ENCODE measurements at regions not wholly inside any gene's neighbourhood (a gene's known extent, or its start where the extent isn't known, plus 50 kb on each side); places are given as distances from the start of the nearest gene placed in this dataset.

GRCh38 chr13:84934911-84935310 is 864.3 kb downstream of the SLITRK6 start:
- DNase-seq, result no peak

- no peak for DNase-seq
Observed at GRCh38 chr13:84933797-84934196, 865.4 kb downstream of the SLITRK6 start.

- no peak for DNase-seq
Observed at GRCh38 chr13:84931264-84931663, 868.0 kb downstream of the SLITRK6 start.

- no peak for DNase-seq
Observed at GRCh38 chr13:84927442-84928169, 871.6 kb downstream of the SLITRK6 start.

- no peak for DNase-seq
Observed at GRCh38 chr13:84925443-84925842, 873.8 kb downstream of the SLITRK6 start.

GRCh38 chr13:84923831-84924230 is 875.4 kb downstream of the SLITRK6 start:
- DNase-seq, result no peak

- DNase-seq, result peak; percentile 34
Observed at GRCh38 chr13:84917252-84917878, 881.9 kb downstream of the SLITRK6 start.

- no peak for DNase-seq
Observed at GRCh38 chr13:84912720-84913119, 886.5 kb downstream of the SLITRK6 start.

- DNase-seq, result no peak
Observed at GRCh38 chr13:84910423-84910822, 888.8 kb downstream of the SLITRK6 start.

GRCh38 chr13:84903391-84903790 is 895.8 kb downstream of the SLITRK6 start:
- DNase-seq, result no peak

- no peak for DNase-seq
Observed at GRCh38 chr13:84902243-84902642, 897.0 kb downstream of the SLITRK6 start.

GRCh38 chr13:84896128-84896527 is 903.1 kb downstream of the SLITRK6 start:
- peak; percentile 15 for DNase-seq

- no peak for DNase-seq
Observed at GRCh38 chr13:84894749-84895148, 904.5 kb downstream of the SLITRK6 start.

GRCh38 chr13:84885868-84886267 is 913.4 kb downstream of the SLITRK6 start:
- no peak for DNase-seq

- DNase-seq, result peak; percentile 13
Observed at GRCh38 chr13:84873951-84874350, 925.3 kb downstream of the SLITRK6 start.

- no peak for DNase-seq
Observed at GRCh38 chr13:84870190-84870589, 929.0 kb downstream of the SLITRK6 start.

- no peak for DNase-seq
Observed at GRCh38 chr13:84867246-84867645, 932.0 kb downstream of the SLITRK6 start.

GRCh38 chr13:84865783-84866221 is 933.4 kb downstream of the SLITRK6 start:
- DNase-seq, result peak; percentile 54

GRCh38 chr13:84864341-84864740 is 934.9 kb downstream of the SLITRK6 start:
- no peak for DNase-seq

GRCh38 chr13:84847107-84847506 is 952.1 kb downstream of the SLITRK6 start:
- no peak for DNase-seq

- DNase-seq, result no peak
Observed at GRCh38 chr13:84845907-84846619, 953.2 kb downstream of the SLITRK6 start.

- DNase-seq, result peak; percentile 30
Observed at GRCh38 chr13:84844473-84844872, 954.7 kb downstream of the SLITRK6 start.

- DNase-seq, result no peak
Observed at GRCh38 chr13:84843368-84843767, 955.9 kb downstream of the SLITRK6 start.

GRCh38 chr13:84834201-84834600 is 951.9 kb upstream of the SLITRK1 start:
- no peak for DNase-seq

Data from NCI-H1436 (cell line).